Midbrain (tissue), 1 donor: ENCODE measurements at regions not wholly inside any gene's neighbourhood (a gene's known extent, or its start where the extent isn't known, plus 50 kb on each side); places are given as distances from the start of the nearest gene placed in this dataset.

ENCODE experiments used
- DNase-seq: peaks from one replicate; lab custom pipeline; 2025; lab: John Stamatoyannopoulos, UW

DNA sequence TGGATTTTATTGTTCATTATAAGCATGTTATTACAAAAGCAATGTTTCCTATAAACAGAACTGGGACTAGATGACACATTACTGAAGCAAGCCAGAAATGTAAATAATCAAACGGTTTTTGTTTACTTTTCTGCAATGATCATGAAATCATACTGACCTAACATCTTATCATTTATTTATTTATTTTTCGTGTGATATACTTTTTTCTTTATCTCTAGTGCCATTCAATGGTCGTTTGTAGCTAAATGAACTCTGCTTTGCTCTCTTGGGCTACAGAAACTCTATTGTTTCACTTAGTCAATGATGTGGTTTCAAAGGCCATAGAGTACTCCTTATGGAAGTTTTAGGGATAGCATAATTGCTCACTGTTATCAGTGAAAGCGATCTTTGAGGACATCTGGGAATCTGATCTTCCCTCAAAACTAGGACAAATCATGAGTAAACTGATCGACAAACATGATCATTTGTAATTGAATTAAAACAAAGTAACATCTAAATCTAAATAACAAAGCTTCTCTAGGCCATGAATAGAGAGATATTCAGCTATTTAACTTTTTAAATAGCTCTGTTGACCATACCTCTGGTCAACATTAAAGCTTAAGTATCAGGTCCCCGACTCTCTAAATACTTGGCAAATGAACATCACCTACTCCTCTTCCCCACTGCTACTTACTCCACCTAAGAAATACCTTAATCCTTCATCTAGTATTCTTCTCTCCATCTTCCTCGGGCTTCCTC lies 933.4 kb downstream of the TFAP2A start:
- DNase-seq, result no peak

- DNase-seq, result no peak
Measured at GRCh38 chr6:9468277-9468676, 946.6 kb downstream of the TFAP2A start.

GRCh38 chr6:9467741-9468140 lies 947.1 kb downstream of the TFAP2A start:
- DNase-seq, result no peak

DNA sequence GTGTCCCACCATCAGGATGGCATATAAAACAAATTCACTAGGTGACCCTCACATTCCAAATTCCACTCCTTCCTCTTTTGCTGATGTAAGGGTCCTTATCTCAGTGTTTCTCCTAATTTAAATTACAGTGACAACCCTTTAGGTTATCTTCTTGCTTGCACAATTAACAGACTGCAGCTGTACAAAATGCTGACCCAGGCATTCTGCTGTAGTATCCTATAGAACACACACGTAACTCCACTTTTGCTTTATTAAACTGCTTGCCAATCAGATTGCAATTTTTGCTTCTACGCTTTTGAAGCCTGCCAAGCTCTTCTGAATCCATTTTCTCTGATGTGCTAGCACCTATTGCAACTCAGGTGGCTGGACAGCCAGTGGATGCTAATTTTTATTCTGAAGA lies 950.3 kb downstream of the TFAP2A start:
- DNase-seq, result no peak

- DNase-seq, result no peak
Measured at GRCh38 chr6:9463311-9463710, 951.6 kb downstream of the TFAP2A start.

- no peak for DNase-seq
Measured at GRCh38 chr6:9461188-9461587, 953.7 kb downstream of the TFAP2A start.

- no peak for DNase-seq
Measured at GRCh38 chr6:9458424-9458823, 956.5 kb downstream of the TFAP2A start.

GRCh38 chr6:9455864-9456658 lies 958.8 kb downstream of the TFAP2A start:
- no peak for DNase-seq

GRCh38 chr6:9439621-9440330 lies 975.1 kb downstream of the TFAP2A start:
- DNase-seq, result no peak

DNA sequence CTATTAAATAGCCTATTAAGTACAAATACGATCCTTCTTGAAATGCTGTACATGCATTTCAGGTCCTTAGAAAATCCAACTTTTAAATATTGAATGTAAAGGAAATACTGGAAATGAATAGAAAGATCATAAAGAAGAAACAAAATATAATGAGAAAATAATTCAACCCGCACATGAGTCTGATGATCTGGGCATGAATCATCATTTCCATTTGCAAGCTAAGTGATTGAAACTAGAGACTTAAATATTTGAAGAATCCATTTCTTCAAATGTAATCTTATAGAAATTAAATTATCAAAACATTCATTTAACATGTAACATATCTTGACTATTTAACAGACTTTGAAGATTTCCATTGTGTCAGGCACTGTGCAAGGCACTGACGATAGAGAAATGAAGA lies 977.0 kb downstream of the TFAP2A start:
- DNase-seq, result no peak

DNA sequence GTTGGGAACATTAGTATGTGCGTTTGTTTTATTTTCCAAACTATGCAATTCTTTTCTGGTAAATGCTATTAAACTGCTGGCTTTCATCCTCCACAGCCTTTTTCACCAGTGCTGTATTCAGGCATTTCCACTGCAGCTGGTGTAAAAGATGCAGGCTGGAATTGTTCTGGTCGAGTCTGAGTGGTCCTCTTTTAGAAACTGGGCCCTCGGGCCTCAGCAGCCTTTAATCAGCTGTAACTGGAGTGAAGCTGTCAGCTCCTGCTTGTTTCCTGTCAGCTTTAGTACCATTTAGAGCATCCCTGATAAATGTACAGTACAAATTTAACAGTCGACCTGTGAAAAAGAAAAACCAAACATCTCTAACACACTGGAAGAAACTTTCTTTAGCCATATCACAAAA lies 979.6 kb downstream of the TFAP2A start:
- DNase-seq, result no peak

DNA sequence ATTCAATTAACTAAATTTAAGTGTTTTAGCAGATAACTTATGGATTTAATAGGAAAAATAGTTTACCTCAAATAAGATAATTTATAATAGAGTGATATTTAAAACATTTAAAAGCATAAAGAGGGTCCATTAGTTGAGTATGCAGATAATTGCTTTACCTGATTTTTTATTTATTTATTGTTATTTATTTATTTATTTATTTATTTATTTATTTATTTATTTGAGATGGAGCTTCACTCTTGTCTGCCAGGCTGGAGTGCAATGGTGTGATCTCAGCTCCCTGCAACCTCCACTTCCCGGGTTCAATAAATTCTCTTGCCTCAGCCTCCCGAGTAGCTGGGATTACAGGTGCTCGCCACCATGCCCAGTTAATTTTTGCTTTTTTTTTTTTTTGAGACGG lies 982.9 kb downstream of the TFAP2A start:
- no peak for DNase-seq

DNA sequence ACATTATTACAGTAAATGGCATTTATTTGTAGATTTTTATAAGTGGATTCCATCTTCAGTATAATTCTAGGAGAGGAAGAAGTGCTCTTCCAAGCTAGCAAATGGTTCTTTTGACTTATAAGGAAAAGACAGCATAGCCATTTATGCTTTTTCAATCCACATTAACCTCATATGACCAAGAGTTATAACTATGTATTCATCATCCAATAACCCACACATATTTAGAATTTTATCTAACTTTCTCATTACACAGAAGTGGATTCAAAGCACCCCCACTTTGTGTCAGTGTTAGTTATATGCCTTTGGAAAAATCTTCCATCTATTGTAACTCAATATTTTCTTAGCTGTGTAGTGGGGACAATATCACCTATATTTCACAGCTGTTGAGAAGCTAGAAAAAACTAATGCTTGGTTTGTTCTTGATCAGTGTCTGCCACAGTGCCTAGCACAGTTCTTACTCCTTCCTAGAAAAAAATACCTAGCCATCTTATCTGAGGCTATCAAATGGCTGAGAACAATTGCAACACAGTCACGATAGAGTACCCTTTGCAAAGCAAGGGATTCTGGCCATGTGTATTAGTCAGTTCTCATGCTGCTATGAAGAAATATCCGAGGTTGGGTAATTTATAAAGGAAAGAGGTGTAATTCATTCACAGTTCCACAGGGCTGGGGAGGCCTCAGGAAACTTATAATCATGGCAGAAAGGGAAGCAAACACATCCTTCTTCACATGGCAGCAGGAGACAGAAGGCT lies 986.3 kb downstream of the TFAP2A start:
- no peak for DNase-seq

GRCh38 chr6:9422138-9422537 lies 986.8 kb upstream of the SLC35B3 start:
- DNase-seq, result no peak

DNA sequence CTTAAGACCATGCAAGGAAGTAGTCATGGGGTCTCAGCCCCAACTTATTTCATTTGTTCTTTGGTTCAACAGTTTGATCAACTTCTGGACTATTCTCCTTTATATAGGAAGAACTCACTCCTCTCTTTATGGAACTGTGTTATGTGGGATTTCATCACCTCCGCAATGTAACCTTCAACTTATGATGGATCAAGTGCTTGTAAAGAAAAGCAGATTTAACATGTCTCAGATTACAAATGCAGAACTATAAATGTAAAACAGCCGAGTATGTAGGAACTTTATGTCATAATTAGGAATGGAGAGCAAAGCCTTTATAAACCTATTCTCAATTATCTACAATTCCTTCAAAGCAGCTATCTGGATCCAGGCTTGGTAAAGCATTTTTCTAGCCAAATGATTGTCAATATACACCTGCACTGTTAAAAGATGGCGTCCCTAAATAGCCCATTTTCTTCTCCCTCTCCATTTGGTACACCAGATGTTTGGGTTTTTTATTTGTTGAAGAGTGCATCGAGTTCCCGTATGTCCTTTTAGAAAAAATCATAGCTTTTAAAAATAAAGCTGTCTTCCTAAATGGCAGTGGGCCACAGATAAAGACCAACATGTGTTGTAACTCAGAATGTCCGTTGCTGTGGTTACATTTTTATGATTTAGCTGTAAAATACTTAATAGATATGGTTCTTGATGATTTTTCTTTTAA lies 985.1 kb upstream of the SLC35B3 start:
- DNase-seq, result no peak

- no peak for DNase-seq
Measured at GRCh38 chr6:9417400-9417799, 982.1 kb upstream of the SLC35B3 start.

GRCh38 chr6:9412951-9413559 lies 977.7 kb upstream of the SLC35B3 start:
- no peak for DNase-seq

DNA sequence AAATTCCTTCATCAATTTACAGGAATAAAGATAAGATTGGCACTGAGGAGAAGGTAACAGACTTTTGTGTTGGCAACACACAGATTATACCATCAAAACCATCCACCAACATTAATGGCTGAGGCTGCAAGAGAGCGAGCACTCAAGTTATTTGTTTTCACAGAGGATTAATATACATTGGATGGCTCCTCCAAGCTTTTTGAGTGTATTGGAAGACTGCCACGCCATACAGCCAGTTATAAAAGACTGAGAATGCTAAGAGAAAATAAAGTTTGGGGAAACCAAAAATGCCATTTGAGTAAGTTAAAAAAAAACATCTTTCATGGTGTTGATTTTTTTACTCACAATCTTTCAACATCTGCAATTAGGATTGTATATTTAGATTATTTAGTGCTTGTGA lies 973.8 kb upstream of the SLC35B3 start:
- no peak for DNase-seq

- DNase-seq, result no peak
Measured at GRCh38 chr6:9408402-9409117, 973.2 kb upstream of the SLC35B3 start.

DNA sequence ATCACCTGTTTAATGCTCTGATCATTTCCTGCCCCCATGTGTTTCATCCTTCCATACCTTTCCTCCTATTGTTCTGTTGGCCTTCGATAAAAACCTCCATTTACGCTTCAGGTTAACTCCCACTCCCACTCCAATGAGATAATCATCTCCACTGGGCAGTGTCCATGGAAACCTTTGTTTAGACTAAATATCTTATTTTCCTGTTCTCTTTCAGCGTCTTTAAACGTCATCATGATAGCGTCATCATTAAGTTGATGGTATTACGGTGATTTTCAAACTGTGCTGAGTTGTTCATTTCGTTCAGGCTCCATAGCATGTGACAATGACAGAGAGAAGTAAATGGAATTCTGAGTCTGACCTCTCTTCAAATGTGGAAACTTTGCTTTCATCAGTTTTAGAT lies 970.5 kb upstream of the SLC35B3 start:
- no peak for DNase-seq
